ENCODE measurements at regions not wholly inside any gene's neighbourhood (a gene's known extent, or its start where the extent isn't known, plus 50 kb on each side); places are given as distances from the start of the nearest gene placed in this dataset.

DNA sequence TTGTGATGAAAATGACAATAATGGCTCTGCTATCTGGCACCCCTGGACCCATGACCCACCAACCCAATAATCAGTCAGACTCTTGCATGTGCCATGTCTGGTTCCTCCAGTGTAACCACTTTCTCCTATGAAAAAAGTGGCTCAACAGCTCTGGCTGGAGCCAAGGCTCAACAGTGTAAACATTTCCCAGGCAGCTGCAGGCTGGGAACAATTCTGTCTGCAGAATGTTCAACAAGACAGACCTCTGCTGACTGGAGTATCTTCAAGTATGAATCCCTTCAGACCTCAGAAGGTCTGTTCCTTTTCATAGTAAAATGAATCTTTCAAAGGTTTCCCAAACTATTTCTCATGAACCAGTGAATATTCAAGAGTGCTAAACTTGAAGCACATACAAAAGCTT, 410.1 kb upstream of the HTR2A start:
- Mint-ChIP-seq H3K27ac (no peak overlapping the region), H3K36me3 (no peaks in the 10 kb centered on the region), H3K9me3 (peaks cover 4% of the 10 kb centered on the region), H3K4me3 (no peak overlapping the region), H3K27me3 (peaks cover 10% of the 10 kb centered on the region), H3K4me1 (no peaks in the 10 kb centered on the region)
- ATAC-seq = no peak

DNA sequence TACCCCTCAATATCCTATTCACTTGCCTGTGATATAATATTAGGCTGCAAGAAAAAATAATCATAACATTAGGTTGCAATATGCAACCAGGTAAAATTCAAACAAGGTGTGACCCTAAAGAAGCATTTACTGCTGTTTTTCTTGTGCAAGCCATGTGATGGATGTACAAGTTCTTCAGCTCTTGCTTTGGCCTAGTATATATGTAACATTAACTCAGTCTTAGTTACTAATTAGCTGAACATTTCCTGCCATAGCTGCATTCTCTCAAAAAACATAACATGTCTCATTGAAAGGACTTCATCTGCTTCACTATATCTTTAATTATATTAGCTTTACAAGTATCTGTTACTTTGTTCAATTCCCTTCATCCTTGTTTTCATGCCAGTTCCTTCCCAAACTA, 406.8 kb upstream of the HTR2A start:
- Mint-ChIP-seq H3K9me3 (no peaks in the 10 kb centered on the region), H3K4me1 (no peaks in the 10 kb centered on the region), H3K27ac (no peak overlapping the region), H3K27me3 (peaks cover 4% of the 10 kb centered on the region), H3K36me3 (no peaks in the 10 kb centered on the region), H3K4me3 (no peak overlapping the region)
- ATAC-seq = no peak

DNA sequence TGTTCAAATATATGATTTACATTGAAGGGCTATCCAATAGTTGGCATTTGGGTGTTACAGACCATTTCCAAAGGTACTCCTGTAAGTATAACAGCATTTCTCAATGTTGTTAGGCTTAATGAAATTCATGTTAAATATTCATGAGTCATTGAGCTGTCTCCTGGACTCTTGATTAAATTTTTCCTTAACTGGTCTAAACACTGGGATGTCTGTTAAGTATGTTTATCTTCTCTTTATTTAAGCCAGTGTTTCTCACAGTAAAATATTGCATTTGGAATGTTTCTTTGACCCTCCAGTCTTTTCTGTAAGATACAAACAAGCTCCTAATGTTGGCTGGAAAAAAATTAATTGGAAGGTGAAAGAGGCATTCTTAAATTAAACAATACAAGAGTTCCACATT, 402.5 kb upstream of the HTR2A start:
- H3K27me3 Mint-ChIP-seq = peaks cover 10% of the 10 kb centered on the region
- no peaks in the 10 kb centered on the region for H3K36me3 Mint-ChIP-seq
- H3K9me3 Mint-ChIP-seq = no peaks in the 10 kb centered on the region
- no peak overlapping the region for H3K27ac Mint-ChIP-seq
- no peak for ATAC-seq
- H3K4me3 Mint-ChIP-seq = no peak overlapping the region
- H3K4me1 Mint-ChIP-seq = no peaks in the 10 kb centered on the region

DNA sequence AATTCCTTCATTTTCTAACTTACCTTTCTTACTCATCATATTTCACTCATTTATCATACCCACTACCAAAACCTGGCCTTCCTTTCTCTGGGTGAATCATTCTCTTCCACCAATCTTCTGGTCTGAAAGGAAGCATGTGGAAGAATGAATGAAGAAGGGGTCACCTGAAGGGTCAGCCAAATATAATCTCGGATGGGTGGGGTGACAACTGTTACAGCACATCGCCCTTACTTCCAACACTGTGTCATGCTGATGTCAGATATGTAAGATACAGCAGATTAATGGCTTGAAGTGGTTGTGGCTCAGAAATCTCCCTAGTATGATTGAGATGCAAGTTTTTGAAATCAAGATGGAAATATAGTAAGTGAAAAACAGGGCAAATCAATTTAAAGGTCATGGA, 401.7 kb upstream of the HTR2A start:
- Mint-ChIP-seq H3K4me3 (no peak overlapping the region), H3K9me3 (no peaks in the 10 kb centered on the region), H3K27ac (no peak overlapping the region), H3K27me3 (peaks cover 15% of the 10 kb centered on the region), H3K36me3 (no peaks in the 10 kb centered on the region), H3K4me1 (no peaks in the 10 kb centered on the region)
- ATAC-seq = no peak

DNA sequence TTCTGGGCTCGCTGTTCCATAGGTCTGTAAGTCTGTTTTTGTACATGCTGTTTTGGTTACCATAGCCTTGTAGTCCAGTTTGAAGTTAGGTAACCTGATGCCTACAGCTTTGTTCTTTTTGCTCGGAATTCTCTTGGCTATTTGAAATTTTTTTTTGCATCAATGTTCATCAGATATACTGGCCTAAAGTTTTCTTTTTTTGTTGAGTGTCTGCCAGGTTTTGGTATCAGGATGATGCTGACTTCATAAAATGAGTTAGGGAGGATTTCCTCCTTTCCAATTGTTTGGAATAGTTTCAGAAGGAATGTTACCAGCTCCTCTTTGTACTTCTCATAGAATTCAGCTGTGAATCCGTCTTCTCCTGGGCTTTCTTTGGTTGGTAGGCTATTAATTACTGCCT, 397.8 kb upstream of the HTR2A start:
- Mint-ChIP-seq H3K36me3 (no peaks in the 10 kb centered on the region), H3K27me3 (peaks cover 15% of the 10 kb centered on the region), H3K4me3 (no peak overlapping the region), H3K4me1 (no peaks in the 10 kb centered on the region), H3K27ac (no peak overlapping the region), H3K9me3 (no peaks in the 10 kb centered on the region)
- ATAC-seq = no peak

DNA sequence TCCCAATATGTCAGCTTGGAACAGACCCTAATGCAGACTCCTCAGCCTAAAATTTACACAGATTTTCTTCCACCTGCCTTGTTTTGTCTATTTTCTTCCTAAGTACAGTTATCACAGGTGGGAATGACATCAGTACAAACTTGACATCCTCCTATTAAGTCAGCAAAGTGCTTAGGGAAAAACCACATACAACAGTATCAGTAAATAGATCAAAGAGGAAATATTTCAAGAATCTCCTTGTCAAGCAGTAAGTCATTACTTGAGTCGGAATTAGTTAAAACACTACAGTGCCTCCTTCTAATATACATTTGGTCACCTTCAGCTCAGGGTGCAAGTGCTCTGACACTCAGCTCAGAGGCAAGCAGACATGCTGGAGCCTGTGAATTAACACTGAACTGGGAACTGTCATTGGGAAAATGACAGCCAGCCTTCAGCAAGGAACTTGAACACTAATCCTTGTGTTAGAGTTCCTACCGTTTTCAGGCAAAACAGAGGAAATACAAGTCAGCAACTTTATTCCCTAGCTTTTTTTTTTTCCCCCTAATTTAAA, 394.3 kb upstream of the HTR2A start:
- H3K36me3 Mint-ChIP-seq = no peaks in the 10 kb centered on the region
- H3K4me1 Mint-ChIP-seq = no peaks in the 10 kb centered on the region
- no peaks in the 10 kb centered on the region for H3K9me3 Mint-ChIP-seq
- no peak overlapping the region for H3K27ac Mint-ChIP-seq
- H3K27me3 Mint-ChIP-seq = peaks cover 15% of the 10 kb centered on the region
- H3K4me3 Mint-ChIP-seq = no peak overlapping the region
- ATAC-seq = no peak

DNA sequence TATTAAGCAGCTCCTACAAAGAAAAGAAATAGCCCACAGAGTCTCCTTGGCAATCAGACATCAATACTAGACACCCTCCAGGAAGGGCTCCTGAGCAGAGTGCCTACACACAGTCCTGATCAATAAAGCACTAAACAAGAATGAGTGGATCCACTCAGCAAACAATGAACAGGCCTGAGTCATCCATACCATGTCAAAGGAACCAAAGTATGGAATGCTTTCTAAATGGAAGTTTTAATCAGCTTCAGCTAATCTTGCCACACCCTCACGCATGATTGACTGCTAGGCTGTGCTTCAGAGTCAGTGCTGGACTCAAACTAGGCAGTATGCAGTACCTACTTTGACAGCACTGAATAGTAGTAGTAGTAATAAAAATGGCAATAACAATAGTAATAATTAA, 392.7 kb upstream of the HTR2A start:
- no peaks in the 10 kb centered on the region for H3K4me1 Mint-ChIP-seq
- peaks cover 8% of the 10 kb centered on the region for H3K27me3 Mint-ChIP-seq
- no peaks in the 10 kb centered on the region for H3K9me3 Mint-ChIP-seq
- H3K4me3 Mint-ChIP-seq = no peak overlapping the region
- H3K27ac Mint-ChIP-seq = no peak overlapping the region
- no peaks in the 10 kb centered on the region for H3K36me3 Mint-ChIP-seq
- no peak for ATAC-seq

DNA sequence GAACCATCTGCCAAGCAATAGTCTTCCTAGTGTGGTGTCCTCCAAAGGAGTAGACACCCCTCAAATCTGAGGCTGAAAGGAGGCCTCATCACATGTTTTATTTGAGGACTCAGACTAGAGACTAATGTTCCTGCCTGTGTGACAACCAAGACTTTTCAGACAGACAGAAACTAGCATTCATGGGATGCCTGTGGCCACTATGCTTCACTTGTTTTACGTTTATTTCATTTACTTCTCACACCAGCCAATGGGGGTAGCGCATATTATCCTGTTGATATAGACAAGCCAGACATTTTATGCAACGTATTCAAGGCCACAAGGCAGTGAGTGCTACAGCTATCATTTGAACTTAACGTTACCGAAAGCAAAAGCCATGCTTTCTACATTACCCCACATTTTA, 391.7 kb upstream of the HTR2A start:
- H3K4me3 Mint-ChIP-seq = no peak overlapping the region
- no peak for ATAC-seq
- H3K27ac Mint-ChIP-seq = no peak overlapping the region
- H3K36me3 Mint-ChIP-seq = no peaks in the 10 kb centered on the region
- H3K4me1 Mint-ChIP-seq = no peaks in the 10 kb centered on the region
- H3K9me3 Mint-ChIP-seq = no peaks in the 10 kb centered on the region
- H3K27me3 Mint-ChIP-seq = no peaks in the 10 kb centered on the region

DNA sequence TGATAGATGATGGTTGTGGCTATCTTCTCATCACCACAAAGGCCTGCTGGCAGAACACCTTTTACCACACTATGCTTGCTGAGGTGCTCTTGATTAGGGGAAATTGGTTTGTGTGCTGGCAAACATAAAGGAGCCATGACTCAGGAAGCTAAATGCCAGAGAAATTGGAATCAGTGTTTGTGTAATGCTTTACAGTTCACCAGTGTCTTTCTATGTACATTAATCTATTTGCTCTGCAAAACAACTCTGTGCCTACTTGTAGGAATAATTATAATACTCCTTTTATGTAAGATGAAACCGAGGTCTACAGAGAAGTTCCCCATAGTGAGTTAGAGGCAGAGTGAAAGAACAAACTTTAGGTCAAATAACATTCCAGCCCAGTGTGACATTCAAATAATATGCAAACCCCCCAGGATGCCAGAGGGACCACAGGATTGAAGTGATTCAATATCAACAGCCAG, 390.5 kb upstream of the HTR2A start:
- Mint-ChIP-seq H3K4me3 (no peak overlapping the region), H3K9me3 (no peaks in the 10 kb centered on the region), H3K4me1 (no peaks in the 10 kb centered on the region), H3K27ac (no peak overlapping the region), H3K27me3 (no peaks in the 10 kb centered on the region), H3K36me3 (no peaks in the 10 kb centered on the region)
- ATAC-seq = no peak

DNA sequence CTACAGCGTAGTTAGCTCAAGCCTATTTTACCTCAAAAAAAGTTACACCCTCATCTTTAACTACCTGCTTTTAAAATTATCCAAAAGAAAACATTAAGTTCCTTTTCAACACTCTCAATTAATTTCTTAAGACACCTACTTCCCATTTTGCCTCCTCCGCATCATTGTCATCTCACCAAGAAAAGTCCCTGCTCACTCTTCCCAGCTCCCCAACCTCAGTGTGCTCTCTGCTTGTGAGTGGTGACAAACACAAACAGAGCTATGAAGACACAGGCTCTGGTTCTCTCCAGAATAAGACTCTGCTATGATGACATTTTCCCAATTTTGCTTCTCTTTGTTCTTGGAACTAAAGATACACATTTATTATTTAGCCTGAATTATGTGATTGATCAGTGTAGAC, 385.1 kb upstream of the HTR2A start:
- no peak for ATAC-seq
- no peaks in the 10 kb centered on the region for H3K36me3 Mint-ChIP-seq
- H3K27me3 Mint-ChIP-seq = no peaks in the 10 kb centered on the region
- H3K27ac Mint-ChIP-seq = no peak overlapping the region
- no peak overlapping the region for H3K4me3 Mint-ChIP-seq
- no peaks in the 10 kb centered on the region for H3K4me1 Mint-ChIP-seq
- no peaks in the 10 kb centered on the region for H3K9me3 Mint-ChIP-seq

DNA sequence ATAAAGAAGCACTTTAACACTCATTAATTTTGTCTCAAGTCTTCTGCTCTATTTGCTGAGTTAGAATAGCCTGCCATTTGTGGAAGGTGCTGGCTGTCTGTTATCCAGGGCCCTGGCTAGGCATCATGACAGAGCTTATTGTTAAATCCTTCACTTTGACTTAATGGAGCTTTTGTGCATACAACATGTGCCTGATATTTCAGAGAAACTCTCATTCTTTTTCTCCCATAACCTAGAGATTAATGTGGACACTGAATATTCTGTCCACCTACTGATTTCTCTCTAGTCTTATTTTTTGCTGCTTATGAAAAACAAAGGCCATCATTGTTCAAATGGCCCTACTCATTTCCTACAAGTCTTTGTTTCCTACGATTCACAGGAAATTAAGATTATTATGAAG, 383.1 kb upstream of the HTR2A start:
- Mint-ChIP-seq H3K4me3 (no peak overlapping the region), H3K9me3 (no peaks in the 10 kb centered on the region), H3K27ac (no peak overlapping the region), H3K4me1 (no peaks in the 10 kb centered on the region), H3K36me3 (no peaks in the 10 kb centered on the region), H3K27me3 (no peaks in the 10 kb centered on the region)
- no peak for ATAC-seq

DNA sequence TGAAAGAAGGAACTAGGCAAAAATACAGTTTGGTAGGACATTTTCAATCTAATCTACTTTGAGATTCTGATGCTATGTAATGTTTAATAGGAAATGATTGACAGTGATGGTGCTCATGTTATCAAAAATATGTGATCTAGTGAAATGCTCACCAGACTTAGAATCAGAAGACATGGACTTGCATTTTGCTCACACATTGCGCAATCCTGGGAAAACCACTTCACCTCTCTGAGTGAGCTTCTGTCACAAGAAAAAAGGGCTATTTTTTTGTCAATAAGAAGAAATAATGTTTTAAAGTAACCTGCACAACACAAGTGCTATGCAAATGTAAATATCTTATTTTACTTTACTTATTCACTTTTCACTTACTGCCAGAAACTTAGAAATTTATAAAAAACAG, 380.9 kb upstream of the HTR2A start:
- H3K9me3 Mint-ChIP-seq = no peaks in the 10 kb centered on the region
- no peaks in the 10 kb centered on the region for H3K4me1 Mint-ChIP-seq
- H3K27me3 Mint-ChIP-seq = no peaks in the 10 kb centered on the region
- no peak overlapping the region for H3K4me3 Mint-ChIP-seq
- no peaks in the 10 kb centered on the region for H3K36me3 Mint-ChIP-seq
- ATAC-seq = no peak
- H3K27ac Mint-ChIP-seq = no peak overlapping the region

DNA sequence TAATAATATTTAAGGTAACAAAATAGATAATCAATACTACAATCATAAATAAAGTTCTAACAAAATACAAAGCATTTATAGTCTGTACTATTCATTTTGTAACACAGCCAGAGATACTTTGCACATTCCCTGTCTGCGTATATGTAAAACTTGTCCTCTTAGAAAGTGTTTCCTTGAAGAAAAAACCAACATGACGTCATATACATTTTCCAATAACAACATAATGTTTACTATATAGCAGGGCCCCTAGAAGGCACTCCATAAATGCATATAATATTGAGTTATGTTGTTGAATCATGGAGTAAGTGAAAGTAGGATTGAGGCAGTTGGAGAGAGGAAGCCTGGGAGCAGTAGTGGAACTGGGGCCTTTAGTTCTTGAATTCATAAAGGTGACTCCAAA, 371.4 kb upstream of the HTR2A start:
- ATAC-seq = no peak

DNA sequence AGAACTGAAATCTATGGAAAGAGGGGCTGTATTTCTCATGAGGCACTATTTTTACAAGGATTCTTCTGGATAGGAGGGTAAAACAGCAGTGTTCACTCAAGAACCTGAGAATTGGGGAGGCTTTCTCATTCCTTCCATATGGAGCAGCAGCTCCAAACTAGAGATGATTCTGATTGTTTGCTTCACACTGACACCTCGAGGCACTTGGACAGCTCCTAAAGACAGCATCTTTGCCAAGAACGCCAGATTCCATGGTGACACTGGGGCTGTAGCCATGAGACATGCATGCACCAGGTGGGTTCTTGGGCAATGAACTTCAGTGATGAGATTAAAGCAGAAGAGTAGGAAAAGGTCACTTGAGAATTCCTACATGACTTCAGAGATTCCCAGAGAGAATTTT, 361.5 kb upstream of the HTR2A start:
- Mint-ChIP-seq H3K27ac (no peak overlapping the region), H3K27me3 (peaks cover 10% of the 10 kb centered on the region), H3K36me3 (no peaks in the 10 kb centered on the region), H3K4me3 (no peak overlapping the region), H3K4me1 (no peaks in the 10 kb centered on the region), H3K9me3 (no peaks in the 10 kb centered on the region)
- no peak for ATAC-seq

More for the DNA sequence above, 371.4 kb upstream of the HTR2A start:
- H3K27ac Mint-ChIP-seq = no peak overlapping the region
- no peaks in the 10 kb centered on the region for H3K36me3 Mint-ChIP-seq
- H3K4me3 Mint-ChIP-seq = no peak overlapping the region
- peaks cover 28% of the 10 kb centered on the region for H3K27me3 Mint-ChIP-seq
- H3K9me3 Mint-ChIP-seq = peaks cover 3% of the 10 kb centered on the region
- no peaks in the 10 kb centered on the region for H3K4me1 Mint-ChIP-seq

DNA sequence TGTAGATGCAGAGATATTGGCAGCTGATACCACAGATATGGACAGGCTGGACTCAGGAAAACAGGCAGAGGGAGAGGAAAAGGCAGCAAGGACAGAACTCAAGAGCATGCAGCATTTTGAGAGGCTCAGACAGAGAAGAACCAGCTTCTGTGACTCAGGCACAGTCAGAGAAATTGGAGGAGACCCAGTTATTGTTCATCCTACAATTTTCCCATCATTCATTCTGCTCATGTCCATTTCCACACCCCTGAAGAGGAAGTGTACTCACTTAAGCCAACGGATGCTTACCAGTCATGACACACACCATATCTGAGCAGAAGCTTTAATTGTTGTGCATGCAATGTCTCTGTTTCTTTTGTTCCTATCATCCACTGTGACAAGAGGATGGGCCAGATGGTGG, 359.8 kb upstream of the HTR2A start:
- no peaks in the 10 kb centered on the region for H3K27me3 Mint-ChIP-seq
- H3K4me3 Mint-ChIP-seq = no peak overlapping the region
- no peak overlapping the region for H3K27ac Mint-ChIP-seq
- no peaks in the 10 kb centered on the region for H3K4me1 Mint-ChIP-seq
- ATAC-seq = no peak
- H3K36me3 Mint-ChIP-seq = no peaks in the 10 kb centered on the region
- no peaks in the 10 kb centered on the region for H3K9me3 Mint-ChIP-seq

DNA sequence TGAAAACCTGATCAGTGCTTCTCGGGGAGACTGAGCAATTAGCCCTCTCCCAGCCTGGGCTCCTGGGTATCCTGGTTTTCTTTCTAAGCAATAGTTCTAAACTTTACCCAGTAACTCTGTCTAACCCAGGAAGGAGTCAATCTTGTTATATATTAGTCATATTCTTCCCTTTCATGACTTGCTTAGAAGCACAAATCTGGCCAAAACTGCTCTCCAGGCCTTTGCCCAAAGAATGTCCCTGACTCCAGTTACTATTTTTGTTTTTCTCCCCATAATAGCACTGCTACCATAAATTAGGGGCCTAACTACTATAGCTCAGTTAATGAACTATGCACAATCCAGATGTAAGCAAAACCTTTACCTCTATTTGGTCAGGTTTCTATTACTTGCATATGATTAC, 355.8 kb upstream of the HTR2A start:
- no peak overlapping the region for H3K27ac Mint-ChIP-seq
- H3K9me3 Mint-ChIP-seq = no peaks in the 10 kb centered on the region
- no peaks in the 10 kb centered on the region for H3K27me3 Mint-ChIP-seq
- ATAC-seq = no peak
- no peak overlapping the region for H3K4me3 Mint-ChIP-seq
- H3K36me3 Mint-ChIP-seq = no peaks in the 10 kb centered on the region
- H3K4me1 Mint-ChIP-seq = no peaks in the 10 kb centered on the region

DNA sequence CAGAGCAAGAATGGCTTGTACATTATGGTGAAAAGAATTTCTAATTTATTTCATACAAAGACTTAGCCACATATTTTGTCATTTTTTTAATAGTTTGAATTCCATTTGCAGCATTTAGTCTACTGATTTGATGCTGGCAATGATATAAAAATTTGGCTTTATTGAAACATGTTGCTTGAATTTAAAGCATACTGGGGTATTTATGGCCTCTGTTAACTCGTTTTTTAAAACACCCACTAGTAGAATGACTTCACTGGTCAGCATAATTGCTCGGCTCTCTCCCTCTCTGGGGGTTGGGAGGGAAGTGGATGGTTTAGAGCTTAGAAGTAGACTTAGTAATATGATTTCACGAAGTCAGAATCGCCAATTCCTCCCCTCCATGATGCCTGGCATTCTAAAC, 354.9 kb upstream of the HTR2A start:
- Mint-ChIP-seq H3K4me3 (no peak overlapping the region), H3K4me1 (no peaks in the 10 kb centered on the region), H3K9me3 (no peaks in the 10 kb centered on the region), H3K27ac (no peak overlapping the region), H3K36me3 (no peaks in the 10 kb centered on the region), H3K27me3 (no peaks in the 10 kb centered on the region)
- no peak for ATAC-seq

Measured in stimulated activated memory B cell treated with anti-CD40 and anti-IgM and Interleukin-4, amounts not matched to agents 10 μg/mL and 1 μg/mL and 100 μg/mL, for 72 hours (primary cell).